LNCaP clone FGC (cell line): ENCODE measurements at regions not wholly inside any gene's neighbourhood (a gene's known extent, or its start where the extent isn't known, plus 50 kb on each side); places are given as distances from the start of the nearest gene placed in this dataset.

ENCODE experiments used
- DNase-seq: peaks from one replicate; pipeline ENCODE4 v3.0.0-alpha.2; 2011; ENCODE audit warnings: low read depth
- H3K4me3 ChIP-seq: 2 replicates; pipeline ENCODE4 v1.5.1; 2011; ENCODE audit warnings: mild to moderate bottlenecking, low read depth, low read length, control low read depth
- TF ChIP-seq, protein P1 (sequence below): IDR thresholded peaks from 2 replicates; pipeline ENCODE4 v1.5.1; 2012; ENCODE audit warnings: mild to moderate bottlenecking; ENCODE audit not compliant: control insufficient read depth, insufficient read depth; ENCODE audit errors: extremely low read depth

DNA sequence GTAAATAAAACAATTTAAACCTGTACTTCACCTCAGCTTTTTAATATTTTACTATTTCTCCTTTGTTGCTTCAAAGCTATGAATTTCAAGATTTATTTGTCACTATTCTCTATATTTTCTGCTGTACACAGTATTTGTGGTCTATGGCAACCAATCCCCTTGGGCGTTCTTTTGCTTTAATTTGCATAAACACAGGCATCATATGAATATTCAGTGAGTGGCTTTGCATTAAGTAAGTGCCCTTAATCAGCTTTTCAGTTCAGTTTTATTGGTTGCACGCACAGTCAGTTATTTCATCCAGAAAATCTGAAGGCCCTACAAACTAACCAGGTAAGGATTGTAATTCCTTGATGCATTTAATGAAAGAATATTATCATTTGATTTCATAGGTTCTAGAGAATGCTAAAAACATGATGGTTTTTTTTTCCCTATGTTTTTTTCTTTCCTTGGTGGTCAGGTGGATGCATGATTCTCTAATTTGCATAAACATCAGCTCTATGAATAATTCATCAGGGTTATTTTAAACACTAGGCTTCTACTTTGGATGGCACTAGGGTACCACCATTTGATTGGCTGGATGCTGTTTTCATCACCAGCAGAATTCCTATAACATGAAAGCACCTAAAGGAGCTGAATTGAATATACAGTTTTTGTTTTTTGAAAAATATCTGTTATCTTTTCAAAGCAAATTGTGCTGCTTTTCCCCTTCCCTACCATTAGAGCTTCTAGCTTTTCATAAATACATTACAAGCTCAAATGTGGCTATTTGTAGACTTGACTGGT, 249.2 kb upstream of the CCNH start:
- no peak overlapping the region for H3K4me3 ChIP-seq
- TF ChIP-seq, protein P1, sequence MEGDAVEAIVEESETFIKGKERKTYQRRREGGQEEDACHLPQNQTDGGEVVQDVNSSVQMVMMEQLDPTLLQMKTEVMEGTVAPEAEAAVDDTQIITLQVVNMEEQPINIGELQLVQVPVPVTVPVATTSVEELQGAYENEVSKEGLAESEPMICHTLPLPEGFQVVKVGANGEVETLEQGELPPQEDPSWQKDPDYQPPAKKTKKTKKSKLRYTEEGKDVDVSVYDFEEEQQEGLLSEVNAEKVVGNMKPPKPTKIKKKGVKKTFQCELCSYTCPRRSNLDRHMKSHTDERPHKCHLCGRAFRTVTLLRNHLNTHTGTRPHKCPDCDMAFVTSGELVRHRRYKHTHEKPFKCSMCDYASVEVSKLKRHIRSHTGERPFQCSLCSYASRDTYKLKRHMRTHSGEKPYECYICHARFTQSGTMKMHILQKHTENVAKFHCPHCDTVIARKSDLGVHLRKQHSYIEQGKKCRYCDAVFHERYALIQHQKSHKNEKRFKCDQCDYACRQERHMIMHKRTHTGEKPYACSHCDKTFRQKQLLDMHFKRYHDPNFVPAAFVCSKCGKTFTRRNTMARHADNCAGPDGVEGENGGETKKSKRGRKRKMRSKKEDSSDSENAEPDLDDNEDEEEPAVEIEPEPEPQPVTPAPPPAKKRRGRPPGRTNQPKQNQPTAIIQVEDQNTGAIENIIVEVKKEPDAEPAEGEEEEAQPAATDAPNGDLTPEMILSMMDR, result no peak
- no peak for DNase-seq

DNA sequence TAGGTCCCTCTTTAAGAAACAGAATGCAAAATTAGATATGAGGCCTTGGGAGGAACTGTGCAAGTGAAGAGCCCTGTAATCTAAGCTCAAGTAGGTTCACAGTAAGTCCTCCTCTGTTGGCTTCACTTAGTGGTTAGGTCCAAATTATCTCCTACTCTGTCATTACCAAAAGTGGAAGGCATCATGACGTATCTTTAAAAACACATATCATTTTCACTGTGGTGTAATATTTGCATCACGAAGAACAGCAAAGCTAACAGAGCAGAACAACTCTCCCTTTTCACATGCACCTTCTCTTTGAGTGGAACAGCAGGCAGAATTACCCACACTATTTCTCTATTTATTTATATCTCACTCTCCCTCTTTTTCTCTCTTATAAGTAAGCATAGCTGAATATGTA, 240.5 kb upstream of the CCNH start:
- TF ChIP-seq, protein P1, result no peak
- no peak overlapping the region for H3K4me3 ChIP-seq
- no peak for DNase-seq

DNA sequence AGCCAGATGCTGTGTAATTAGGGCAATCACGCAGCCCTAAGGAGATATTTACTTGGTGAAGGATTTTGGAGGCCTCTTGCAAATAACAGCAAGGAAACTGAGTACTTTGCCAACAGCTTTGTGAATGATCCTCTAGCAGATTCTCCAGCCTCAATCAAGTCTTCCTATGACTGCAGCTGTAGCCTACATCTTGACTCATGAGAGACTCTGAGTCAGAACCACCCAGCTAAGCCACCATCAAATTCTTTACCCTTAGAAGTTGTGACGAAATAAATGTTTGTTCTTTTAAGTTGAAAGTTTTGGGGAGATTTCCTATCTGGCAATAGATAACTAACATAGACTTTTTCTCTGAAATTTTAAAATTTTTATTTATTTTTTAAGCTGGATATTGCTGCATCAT, 237.6 kb upstream of the CCNH start:
- no peak for DNase-seq
- H3K4me3 ChIP-seq, result no peak overlapping the region
- TF ChIP-seq, protein P1, result no peak

DNA sequence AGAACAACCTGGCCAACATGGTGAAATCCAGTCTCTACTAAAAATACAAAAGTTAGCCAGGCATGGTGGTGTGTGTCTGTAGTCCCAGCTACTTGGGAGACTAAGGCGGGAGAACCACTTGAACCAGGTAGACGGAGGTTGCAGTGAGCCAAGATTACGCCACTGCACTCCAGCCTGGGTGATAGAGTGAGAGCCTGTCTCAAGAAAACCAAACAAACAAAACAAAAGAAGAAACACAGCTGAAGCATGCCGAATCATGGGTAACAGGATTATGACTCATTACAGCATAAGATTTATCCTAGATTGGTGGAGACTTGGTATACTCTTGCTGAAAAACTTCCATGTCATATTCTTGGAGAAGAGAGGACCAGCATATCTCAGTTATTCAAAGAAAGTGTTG, 236.7 kb upstream of the CCNH start:
- TF ChIP-seq, protein P1, result no peak
- DNase-seq, result no peak
- H3K4me3 ChIP-seq, result no peak overlapping the region

DNA sequence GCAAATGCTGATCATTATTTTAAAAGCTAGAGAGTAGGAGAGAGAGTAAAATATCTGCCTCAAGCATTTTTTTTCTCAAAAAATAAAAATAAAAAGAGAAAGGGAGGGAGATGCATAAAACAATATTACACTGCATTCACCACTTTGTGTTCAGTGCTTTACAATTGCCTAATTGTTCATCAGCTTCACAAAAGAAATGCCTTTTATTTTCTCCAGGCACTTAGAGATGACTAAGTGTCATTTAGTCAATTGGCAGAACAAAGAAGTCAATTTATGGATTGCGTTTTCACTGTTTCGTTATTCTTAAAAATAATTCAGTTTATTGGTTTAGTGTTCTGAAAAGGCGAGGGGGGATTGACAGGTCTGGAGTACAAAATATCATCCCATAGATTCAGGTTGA, 232.5 kb upstream of the CCNH start:
- H3K4me3 ChIP-seq, result no peak overlapping the region
- no peak for DNase-seq
- TF ChIP-seq, protein P1, result no peak

DNA sequence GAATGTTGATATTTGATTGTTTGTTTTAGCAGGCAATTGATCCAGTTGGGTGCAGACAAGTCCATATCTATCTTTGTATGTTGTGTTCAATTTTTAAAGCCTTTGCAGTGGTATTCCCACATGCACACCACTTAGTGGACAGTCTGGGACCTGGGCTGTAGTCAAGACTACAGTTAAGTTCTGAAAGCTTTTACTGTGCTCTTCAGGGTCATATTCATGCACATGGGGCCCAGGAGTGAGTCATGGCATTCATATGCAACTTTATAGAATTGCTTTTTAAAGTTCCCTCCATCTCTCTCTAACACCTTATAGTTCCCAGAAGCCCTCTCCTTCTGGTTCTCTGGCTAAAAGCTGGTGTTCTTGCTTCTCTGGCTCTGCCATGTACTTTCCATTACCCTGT, 228.2 kb upstream of the CCNH start:
- no peak overlapping the region for H3K4me3 ChIP-seq
- DNase-seq, result no peak
- TF ChIP-seq, protein P1, result no peak

DNA sequence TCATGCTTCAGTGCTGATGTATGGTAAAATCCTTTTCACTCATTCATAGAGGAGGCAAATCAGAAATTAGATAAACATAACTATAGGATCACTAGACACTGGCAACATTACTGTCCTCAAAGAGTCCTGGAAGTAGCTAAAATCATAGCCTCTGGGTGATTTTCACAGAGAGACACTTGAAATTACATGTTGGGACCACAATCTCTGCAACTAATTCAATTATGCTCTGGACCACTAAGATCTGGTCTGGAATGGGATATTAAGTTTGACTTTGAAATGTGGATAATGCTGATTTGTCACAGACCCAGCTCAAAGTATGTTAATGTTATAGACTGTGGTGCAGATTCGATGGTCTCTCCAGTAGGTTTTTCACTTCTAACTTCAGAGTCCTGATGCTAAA, 214.6 kb upstream of the CCNH start:
- no peak for DNase-seq
- H3K4me3 ChIP-seq, result no peak overlapping the region
- TF ChIP-seq, protein P1, result no peak
